B cell (primary cell): ENCODE measurements at regions not wholly inside any gene's neighbourhood (a gene's known extent, or its start where the extent isn't known, plus 50 kb on each side); places are given as distances from the start of the nearest gene placed in this dataset.

Experiments used
- EZH2 ChIP-seq: IDR thresholded peaks from 2 replicates; pipeline ENCODE4 v1.6.1; 2012; ENCODE audit warnings: borderline replicate concordance, low read depth, mild to moderate bottlenecking, moderate library complexity, low read length; ENCODE audit not compliant: insufficient read depth, poor library complexity, severe bottlenecking
- TF ChIP-seq, protein P1 (sequence below): fragments of 200-600 bp; IDR thresholded peaks from one replicate; pipeline ENCODE4 v1.8.0; 2022; ENCODE audit warnings: antibody characterized with exemption, mild to moderate bottlenecking

DNA sequence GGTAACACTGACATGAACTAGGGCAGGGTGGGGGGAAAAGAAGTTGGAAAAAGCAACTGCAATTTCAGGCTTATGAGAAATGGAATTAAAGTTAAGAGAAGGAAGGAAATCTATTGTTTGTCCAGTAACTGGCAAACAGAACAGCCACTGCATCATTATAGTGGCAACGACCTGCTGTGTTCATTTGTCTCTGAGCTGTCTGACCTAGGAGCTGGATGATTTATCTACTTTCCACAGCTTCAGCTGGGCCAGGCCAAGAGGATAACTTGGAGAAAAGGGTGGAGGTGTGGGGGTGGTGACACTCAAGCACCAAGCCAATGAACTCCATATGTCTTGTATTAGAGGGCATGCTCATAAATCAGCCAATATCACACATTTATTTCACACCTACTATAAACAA is 291.5 kb upstream of the KLHL29 start:
- TF ChIP-seq, protein P1, sequence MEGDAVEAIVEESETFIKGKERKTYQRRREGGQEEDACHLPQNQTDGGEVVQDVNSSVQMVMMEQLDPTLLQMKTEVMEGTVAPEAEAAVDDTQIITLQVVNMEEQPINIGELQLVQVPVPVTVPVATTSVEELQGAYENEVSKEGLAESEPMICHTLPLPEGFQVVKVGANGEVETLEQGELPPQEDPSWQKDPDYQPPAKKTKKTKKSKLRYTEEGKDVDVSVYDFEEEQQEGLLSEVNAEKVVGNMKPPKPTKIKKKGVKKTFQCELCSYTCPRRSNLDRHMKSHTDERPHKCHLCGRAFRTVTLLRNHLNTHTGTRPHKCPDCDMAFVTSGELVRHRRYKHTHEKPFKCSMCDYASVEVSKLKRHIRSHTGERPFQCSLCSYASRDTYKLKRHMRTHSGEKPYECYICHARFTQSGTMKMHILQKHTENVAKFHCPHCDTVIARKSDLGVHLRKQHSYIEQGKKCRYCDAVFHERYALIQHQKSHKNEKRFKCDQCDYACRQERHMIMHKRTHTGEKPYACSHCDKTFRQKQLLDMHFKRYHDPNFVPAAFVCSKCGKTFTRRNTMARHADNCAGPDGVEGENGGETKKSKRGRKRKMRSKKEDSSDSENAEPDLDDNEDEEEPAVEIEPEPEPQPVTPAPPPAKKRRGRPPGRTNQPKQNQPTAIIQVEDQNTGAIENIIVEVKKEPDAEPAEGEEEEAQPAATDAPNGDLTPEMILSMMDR = no peak
- no peak for TF ChIP-seq EZH2
